Upper lobe of right lung (tissue), 1 donor: ENCODE measurements at regions not wholly inside any gene's neighbourhood (a gene's known extent, or its start where the extent isn't known, plus 50 kb on each side); places are given as distances from the start of the nearest gene placed in this dataset.

Source experiments
- ATAC-seq: fragments of 200-7000 bp; cut with Tn5 transposase; one replicate; pipeline ENCODE4 v1.9.1; 2020; ENCODE audit warnings: mild to moderate bottlenecking, moderate library complexity
- DNase-seq: peaks from one replicate; pipeline ENCODE4 v3.0.0-alpha.2; 2020
- H3K27ac ChIP-seq: fragments of 200-600 bp; one replicate; pipeline ENCODE4 v1.8.0; 2022
- H3K27me3 ChIP-seq: fragments of 200-600 bp; one replicate; pipeline ENCODE4 v1.8.0; 2022; ENCODE audit warnings: mild to moderate bottlenecking
- H3K36me3 ChIP-seq: fragments of 200-600 bp; one replicate; pipeline ENCODE4 v1.8.0; 2022
- H3K4me1 ChIP-seq: fragments of 200-600 bp; one replicate; pipeline ENCODE4 v1.8.0; 2022
- H3K4me3 ChIP-seq: fragments of 200-600 bp; one replicate; pipeline ENCODE4 v1.8.0; 2022; ENCODE audit warnings: mild to moderate bottlenecking
- H3K9me3 ChIP-seq: fragments of 200-600 bp; one replicate; pipeline ENCODE4 v1.8.0; 2022
- CTCF ChIP-seq: fragments of 200-600 bp; IDR thresholded peaks from one replicate; pipeline ENCODE4 v1.8.0; 2022; ENCODE audit warnings: antibody characterized with exemption
- intact Hi-C: fragments of 100-400 bp; cut with DNase I; formaldehyde crosslinking; loops from one replicate; pipeline ENCODE4 v1.11.0; 2022
- donor health status: DM: no; HTN: yes; CAD: no; lungs with severe emphysema.

GRCh38 chr12:59873136-59873535 lies 277.3 kb downstream of the SLC16A7 start:
- ATAC-seq (no peak), DNase-seq (no peak)
- H3K36me3 ChIP-seq = no peaks in the 10 kb centered on the region
- H3K27ac ChIP-seq = no peak overlapping the region
- intact Hi-C loops = no loop called here
- H3K9me3 ChIP-seq = no peaks in the 10 kb centered on the region
- no peaks in the 10 kb centered on the region for H3K27me3 ChIP-seq
- no peak overlapping the region for H3K4me3 ChIP-seq
- H3K4me1 ChIP-seq = no peaks in the 10 kb centered on the region
- TF ChIP-seq CTCF = no peak

DNA sequence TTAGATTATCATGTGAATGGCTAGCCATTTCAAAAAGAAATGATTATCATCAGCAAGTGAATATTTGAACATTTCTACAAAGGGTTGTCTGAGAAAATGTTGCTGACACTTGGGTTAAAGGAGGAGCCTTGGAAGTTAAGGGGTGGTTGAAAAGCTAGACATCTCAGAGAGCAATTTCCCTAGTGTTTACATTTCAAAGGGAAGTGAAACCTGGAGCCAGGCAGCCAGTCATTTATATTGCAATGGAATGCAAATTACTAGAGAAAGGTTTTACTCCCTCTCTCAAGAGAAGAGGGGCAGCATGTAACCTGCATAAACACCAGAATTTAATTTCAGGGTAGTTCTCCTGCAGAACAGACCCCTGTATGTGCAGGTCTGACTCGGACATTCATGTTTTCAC lies 279.0 kb downstream of the SLC16A7 start:
- H3K9me3 ChIP-seq = no peaks in the 10 kb centered on the region

DNA sequence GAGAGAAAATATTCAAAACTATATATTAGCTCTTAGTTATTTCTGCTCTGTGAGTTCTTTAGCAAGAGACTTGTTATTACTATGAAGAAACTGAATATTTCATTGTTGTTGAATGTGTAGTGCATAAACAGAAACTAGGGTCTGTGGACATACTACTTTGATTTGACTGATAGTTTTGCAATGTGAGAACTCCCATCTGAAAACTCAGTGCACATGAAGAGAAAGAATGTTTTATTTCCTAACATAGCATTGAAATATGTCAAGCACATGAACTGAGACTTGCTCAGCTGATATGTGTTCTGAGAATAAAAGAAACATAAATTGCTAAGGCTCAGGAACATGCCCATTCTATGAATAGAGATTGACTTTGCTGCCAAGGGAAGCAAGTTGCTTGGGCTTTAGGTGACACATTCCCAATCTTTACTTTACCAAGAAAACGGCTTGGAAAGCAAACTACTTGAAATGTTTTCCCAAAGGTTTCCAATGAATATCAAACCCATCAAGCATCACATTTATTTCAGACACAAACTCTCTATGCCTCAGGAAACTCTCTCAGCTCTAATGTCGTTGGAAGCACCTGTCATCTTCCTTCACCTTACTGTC lies 290.4 kb downstream of the SLC16A7 start:
- no peak for TF ChIP-seq CTCF
- DNase-seq (no peak), ATAC-seq (no peak)
- no peak overlapping the region for H3K4me3 ChIP-seq
- intact Hi-C loops = no loop called here
- H3K36me3 ChIP-seq = no peaks in the 10 kb centered on the region
- H3K4me1 ChIP-seq = no peaks in the 10 kb centered on the region
- no peaks in the 10 kb centered on the region for H3K9me3 ChIP-seq
- H3K27ac ChIP-seq = no peak overlapping the region
- H3K27me3 ChIP-seq = no peaks in the 10 kb centered on the region

More for the DNA sequence above, 279.0 kb downstream of the SLC16A7 start:
- Histone ChIP-seq H3K27me3 (no peaks in the 10 kb centered on the region), H3K36me3 (no peaks in the 10 kb centered on the region), H3K4me3 (no peak overlapping the region), H3K27ac (no peak overlapping the region), H3K4me1 (no peaks in the 10 kb centered on the region)
- DNase-seq (no peak), ATAC-seq (no peak)
- intact Hi-C loops = no loop called here
- no peak for TF ChIP-seq CTCF

GRCh38 chr12:59887178-59887577 lies 291.3 kb downstream of the SLC16A7 start:
- no peak overlapping the region for H3K4me3 ChIP-seq
- H3K27ac ChIP-seq = no peak overlapping the region
- no peak for TF ChIP-seq CTCF
- no peaks in the 10 kb centered on the region for H3K4me1 ChIP-seq
- DNase-seq (no peak), ATAC-seq (no peak)
- intact Hi-C loops = no loop called here
- H3K36me3 ChIP-seq = no peaks in the 10 kb centered on the region
- H3K9me3 ChIP-seq = no peaks in the 10 kb centered on the region
- no peaks in the 10 kb centered on the region for H3K27me3 ChIP-seq

- Histone ChIP-seq H3K4me3 (no peak overlapping the region), H3K4me1 (no peaks in the 10 kb centered on the region), H3K27ac (no peak overlapping the region), H3K9me3 (no peaks in the 10 kb centered on the region), H3K36me3 (no peaks in the 10 kb centered on the region), H3K27me3 (no peaks in the 10 kb centered on the region)
- no peak for TF ChIP-seq CTCF
- no peak for DNase-seq
- intact Hi-C loops = no loop called here
- no peak for ATAC-seq
Observed at GRCh38 chr12:59890896-59891579, 295.2 kb downstream of the SLC16A7 start.
